Panc1 (cell line): ENCODE measurements at regions not wholly inside any gene's neighbourhood (a gene's known extent, or its start where the extent isn't known, plus 50 kb on each side); places are given as distances from the start of the nearest gene placed in this dataset.

Experiments
- ATAC-seq: fragments of 200-7000 bp; cut with Tn5 transposase; 2 replicates; pipeline ENCODE4 v1.9.1; 2020; ENCODE audit warnings: mild to moderate bottlenecking, moderate library complexity
- BruUV-seq: library from RNA; stranded (reverse); fragments of 400-500 nt; replicated peaks from 2 replicates; lab custom pipeline; 2021; lab: Mats Ljungman, UMichigan
- CTCF ChIA-PET: fragments of 300-600 bp; sonication (Branson Sonifier 250); formaldehyde crosslinking; loops from one replicate; lab custom pipeline; 2022; ENCODE audit warnings: antibody characterized with exemption; lab: Charles Lee
- POLR2A ChIA-PET: fragments of 300-600 bp; sonication (Branson Sonifier 250); formaldehyde crosslinking; loops from one replicate; lab custom pipeline; 2022; ENCODE audit warnings: antibody characterized with exemption; lab: Charles Lee
- DNase-seq: peaks from one replicate; pipeline ENCODE4 v3.0.0-alpha.2; 2010; ENCODE audit warnings: low read depth, low spot score
- H3K27ac ChIP-seq: 2 replicates; pipeline ENCODE4 v1.5.1; 2011; ENCODE audit warnings: mild to moderate bottlenecking, low read length, inconsistent platforms
- H3K27me3 ChIP-seq: fragments of 200-500 bp; sonication (Bioruptor generic); 2 replicates; pipeline ENCODE4 v1.6.0; 2014; ENCODE audit warnings: low read length, inconsistent platforms; ENCODE audit not compliant: control insufficient read depth, insufficient read depth
- H3K36me3 ChIP-seq: fragments of 200-500 bp; sonication (Bioruptor generic); 2 replicates; pipeline ENCODE4 v1.5.1; 2014; ENCODE audit warnings: inconsistent platforms, mild to moderate bottlenecking, low read length, moderate library complexity; ENCODE audit not compliant: control insufficient read depth, insufficient read depth
- H3K4me1 ChIP-seq: 2 replicates; pipeline ENCODE4 v1.5.1; 2011; ENCODE audit warnings: inconsistent platforms, mild to moderate bottlenecking, low read length, moderate library complexity; ENCODE audit not compliant: control insufficient read depth, insufficient read depth
- H3K4me3 ChIP-seq, 2 experiments: 2 replicates each; pipeline ENCODE4 v1.5.1; 2011 to 2012; ENCODE audit warnings: low read depth in 2 of 2, low read length in 2 of 2, mild to moderate bottlenecking in 2 of 2, inconsistent platforms in 1 of 2, moderate library complexity in 1 of 2
- H3K9me3 ChIP-seq: fragments of 200-500 bp; sonication (Bioruptor generic); 2 replicates; pipeline ENCODE4 v1.5.1; 2014; ENCODE audit warnings: low read depth, mild to moderate bottlenecking, inconsistent platforms, low read length, moderate library complexity; ENCODE audit not compliant: control insufficient read depth, insufficient read depth
- CTCF ChIP-seq: fragments of 450-650 bp; IDR thresholded peaks from 2 replicates; pipeline ENCODE4 v1.5.1; 2017; ENCODE audit warnings: mild to moderate bottlenecking
- POLR2AphosphoS5 ChIP-seq: IDR thresholded peaks from 2 replicates; pipeline ENCODE4 v1.6.1; 2012; ENCODE audit warnings: mild to moderate bottlenecking, low read depth, low read length, moderate library complexity
- REST ChIP-seq, 2 experiments: IDR thresholded peaks; 2 replicates each; pipeline ENCODE4 v1.6.1; 2011 to 2012; ENCODE audit warnings: low read depth in 2 of 2, control low read depth in 1 of 2, low read length in 1 of 2, mild to moderate bottlenecking in 1 of 2, moderate library complexity in 1 of 2; ENCODE audit not compliant: insufficient read depth in 1 of 2
- SIN3A ChIP-seq: IDR thresholded peaks from 2 replicates; pipeline ENCODE4 v1.6.1; 2012; ENCODE audit warnings: low read depth, mild to moderate bottlenecking, low read length, moderate library complexity, borderline replicate concordance; ENCODE audit not compliant: insufficient read depth
- TCF7L2 ChIP-seq: IDR thresholded peaks from 2 replicates; pipeline ENCODE4 v1.6.1; 2011; ENCODE audit warnings: mild to moderate bottlenecking, low read depth, low read length, inconsistent platforms
- in situ Hi-C: cut with HindIII; loops from 2 replicates; pipeline ENCODE4 v1.10.0; 2016; ENCODE audit warnings: low sequenced_read_pairs, low pct_unique_long_range_greater_than_20kb
- intact Hi-C: fragments of 100-400 bp; cut with micrococcal nuclease; formaldehyde crosslinking; loops from one replicate; pipeline ENCODE4 v1.10.0; 2022; ENCODE audit not compliant: unreplicated experiment

DNA sequence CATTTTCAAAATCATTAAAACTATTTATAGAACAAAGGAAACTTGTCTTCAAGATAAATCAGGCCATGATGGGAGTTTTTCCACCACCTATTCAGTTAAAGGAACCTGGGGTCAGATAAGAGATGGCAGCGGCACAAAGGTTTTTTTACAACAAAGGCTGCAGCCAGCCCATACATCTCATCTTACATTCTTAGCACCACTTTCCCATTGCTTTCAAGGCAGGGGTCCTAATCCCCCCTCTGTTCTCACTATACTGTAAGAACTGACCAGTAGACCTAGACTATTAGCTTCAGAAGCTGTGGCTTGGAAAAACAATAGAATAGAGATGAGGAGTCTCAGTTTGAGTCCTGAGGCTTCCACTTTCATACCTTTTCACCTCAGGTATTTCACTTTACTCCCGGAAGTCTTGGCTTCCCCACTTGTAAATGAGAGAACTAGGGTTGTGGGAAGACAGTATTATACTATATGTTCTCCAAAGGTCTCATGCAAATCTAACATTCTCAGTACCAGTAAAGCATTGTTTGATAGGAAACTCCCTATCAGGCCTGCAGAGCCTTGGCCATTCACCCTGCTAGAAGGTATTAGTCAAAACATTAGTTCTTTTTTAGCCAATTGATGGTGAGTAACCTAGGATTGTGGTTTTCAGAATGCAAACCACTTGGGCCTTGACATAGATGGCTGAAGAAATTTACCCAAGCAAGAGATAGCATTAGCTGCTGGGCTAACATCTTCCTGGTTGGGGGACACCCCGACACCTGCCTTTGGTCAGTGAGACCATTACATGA, 182.9 kb upstream of the PBDC1 start:
- in situ Hi-C loops = no loop called here
- POLR2A ChIA-PET = no interaction called here

DNA sequence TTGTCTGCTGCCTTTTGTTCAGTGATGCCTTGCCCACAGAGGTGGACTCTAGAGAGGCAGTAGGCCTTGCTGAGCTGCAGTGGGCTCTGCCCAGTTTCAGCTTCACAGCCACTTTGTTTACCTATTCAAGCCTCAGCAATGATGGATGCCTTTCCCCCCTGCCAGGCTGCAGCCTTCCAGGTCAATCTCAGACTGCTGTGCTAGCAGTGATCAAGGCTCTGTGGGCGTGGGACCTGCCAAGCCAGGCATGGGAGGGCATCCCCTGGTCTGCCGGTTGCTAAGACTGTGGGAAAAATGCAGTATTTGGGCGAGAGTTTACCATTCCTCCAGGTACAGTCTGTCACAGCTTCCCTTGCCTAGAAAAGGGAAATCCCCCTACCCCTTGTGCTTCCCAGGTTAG, 175.2 kb upstream of the PBDC1 start:
- no peak for ATAC-seq
- no peaks in the 10 kb centered on the region for H3K36me3 ChIP-seq

More for the DNA sequence above, 182.9 kb upstream of the PBDC1 start:
- DNase-seq = no peak
- ATAC-seq = no peak
- no TSS peak for BruUV-seq
- Histone ChIP-seq H3K4me3 (no peak overlapping the region), H3K27me3 (no peaks in the 10 kb centered on the region), H3K27ac (no peak overlapping the region), H3K9me3 (no peaks in the 10 kb centered on the region), H3K36me3 (no peaks in the 10 kb centered on the region), H3K4me1 (no peaks in the 10 kb centered on the region)
- CTCF ChIA-PET = no interaction called here
- TF ChIP-seq TCF7L2 (no peak), CTCF (no peak), POLR2AphosphoS5 (no peak), REST (IDR thresholded peaks at IDR 0.05; ENCODE audit: insufficient read depth in 1 of 2, low read depth in 2 of 2, low read length in 1 of 2) (no peak), SIN3A (no peak)
- intact Hi-C loops = no loop called here

More for the DNA sequence above, 175.2 kb upstream of the PBDC1 start:
- H3K4me3 ChIP-seq = no peak overlapping the region
- TF ChIP-seq TCF7L2 (no peak), REST (IDR thresholded peaks at IDR 0.05; ENCODE audit: insufficient read depth in 1 of 2, low read depth in 2 of 2, low read length in 1 of 2) (no peak)
- H3K27me3 ChIP-seq = no peaks in the 10 kb centered on the region
- POLR2A ChIA-PET = no interaction called here
- CTCF ChIA-PET = no interaction called here
- no peaks in the 10 kb centered on the region for H3K4me1 ChIP-seq
- DNase-seq = no peak
- in situ Hi-C loops = no loop called here
- H3K9me3 ChIP-seq = no peaks in the 10 kb centered on the region
- intact Hi-C loops = no loop called here
- H3K27ac ChIP-seq = no peak overlapping the region
- BruUV-seq = no TSS peak
